ENCODE measurements at regions not wholly inside any gene's neighbourhood (a gene's known extent, or its start where the extent isn't known, plus 50 kb on each side); places are given as distances from the start of the nearest gene placed in this dataset.

- TF ChIP-seq POLR2A (IDR thresholded peaks at IDR 0.05; ENCODE audit: low read depth) (no peak), POLR2AphosphoS5 (IDR thresholded peaks at IDR 0.05) (no peak), EP300 (IDR thresholded peaks at IDR 0.05) (no peak)
- TF ChIP-seq, protein P1, sequence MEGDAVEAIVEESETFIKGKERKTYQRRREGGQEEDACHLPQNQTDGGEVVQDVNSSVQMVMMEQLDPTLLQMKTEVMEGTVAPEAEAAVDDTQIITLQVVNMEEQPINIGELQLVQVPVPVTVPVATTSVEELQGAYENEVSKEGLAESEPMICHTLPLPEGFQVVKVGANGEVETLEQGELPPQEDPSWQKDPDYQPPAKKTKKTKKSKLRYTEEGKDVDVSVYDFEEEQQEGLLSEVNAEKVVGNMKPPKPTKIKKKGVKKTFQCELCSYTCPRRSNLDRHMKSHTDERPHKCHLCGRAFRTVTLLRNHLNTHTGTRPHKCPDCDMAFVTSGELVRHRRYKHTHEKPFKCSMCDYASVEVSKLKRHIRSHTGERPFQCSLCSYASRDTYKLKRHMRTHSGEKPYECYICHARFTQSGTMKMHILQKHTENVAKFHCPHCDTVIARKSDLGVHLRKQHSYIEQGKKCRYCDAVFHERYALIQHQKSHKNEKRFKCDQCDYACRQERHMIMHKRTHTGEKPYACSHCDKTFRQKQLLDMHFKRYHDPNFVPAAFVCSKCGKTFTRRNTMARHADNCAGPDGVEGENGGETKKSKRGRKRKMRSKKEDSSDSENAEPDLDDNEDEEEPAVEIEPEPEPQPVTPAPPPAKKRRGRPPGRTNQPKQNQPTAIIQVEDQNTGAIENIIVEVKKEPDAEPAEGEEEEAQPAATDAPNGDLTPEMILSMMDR (IDR thresholded peaks at IDR 0.05) = no peak
These were observed 440.5 kb upstream of the ADAMTS9 start for GRCh38 chr3:65128346-65128745.
